ENCODE measurements at regions not wholly inside any gene's neighbourhood (a gene's known extent, or its start where the extent isn't known, plus 50 kb on each side); places are given as distances from the start of the nearest gene placed in this dataset.

- TF ChIP-seq CTCF (IDR thresholded peaks at IDR 0.05) (peak; percentile 29; the same call in 1 of the 2 replicates), REST (IDR thresholded peaks at IDR 0.05; ENCODE audit: insufficient read depth in 1 of 2, low read depth in 2 of 2, low read length in 1 of 2) (no peak), POLR2AphosphoS5 (IDR thresholded peaks at IDR 0.05; ENCODE audit: low read depth, low read length) (no peak), SIN3A (IDR thresholded peaks at IDR 0.05; ENCODE audit: borderline replicate concordance, insufficient read depth, low read depth, low read length) (no peak)
Observed at GRCh38 chr12:58105225-58106119, 164.1 kb downstream of the ATP23 start.

Measured in Panc1 (cell line).